Medulla oblongata (tissue), 1 donor: ENCODE measurements at regions not wholly inside any gene's neighbourhood (a gene's known extent, or its start where the extent isn't known, plus 50 kb on each side); places are given as distances from the start of the nearest gene placed in this dataset.

ENCODE experiments used
- DNase-seq: peaks from one replicate; pipeline ENCODE4 v3.0.0-alpha.2; 2015; ENCODE audit errors: extremely low spot score

DNA sequence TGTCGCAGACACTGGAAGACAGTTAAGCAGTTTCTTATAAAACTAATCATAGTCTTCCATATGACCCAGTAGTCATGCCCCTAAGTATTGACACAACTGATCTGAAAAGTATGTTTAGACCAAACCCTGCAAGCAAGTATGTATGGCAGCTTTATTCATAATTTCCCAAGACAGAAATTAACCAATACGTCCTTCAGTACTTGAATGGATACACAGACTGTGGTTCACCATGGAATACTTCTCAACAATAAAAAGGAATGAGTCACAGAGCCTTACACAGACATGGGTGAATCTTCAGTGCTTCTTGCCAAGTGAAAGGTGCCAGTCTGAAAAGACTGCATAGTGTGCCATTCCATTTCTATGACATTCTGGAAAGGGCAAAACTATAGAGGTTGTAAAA lies 50.2 kb upstream of the AKR1E2 start:
- no peak for DNase-seq

DNA sequence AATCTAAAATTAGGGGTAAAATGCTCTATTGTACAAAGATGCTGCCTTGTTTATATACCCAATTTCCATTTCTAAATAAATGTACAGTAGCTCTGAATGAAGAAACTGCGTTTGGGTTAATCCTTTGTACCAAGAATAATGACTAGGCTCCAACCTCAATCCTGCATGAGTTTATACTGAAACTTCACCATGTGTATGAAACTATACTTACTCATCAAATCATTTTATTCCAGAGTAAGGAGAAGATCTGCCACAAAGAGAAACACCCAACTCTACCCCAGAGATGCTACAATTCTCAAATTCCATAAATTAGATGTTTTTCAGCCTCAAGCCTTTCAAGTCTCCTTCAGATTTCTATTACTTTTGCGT lies 53.8 kb upstream of the AKR1E2 start:
- no peak for DNase-seq

DNA sequence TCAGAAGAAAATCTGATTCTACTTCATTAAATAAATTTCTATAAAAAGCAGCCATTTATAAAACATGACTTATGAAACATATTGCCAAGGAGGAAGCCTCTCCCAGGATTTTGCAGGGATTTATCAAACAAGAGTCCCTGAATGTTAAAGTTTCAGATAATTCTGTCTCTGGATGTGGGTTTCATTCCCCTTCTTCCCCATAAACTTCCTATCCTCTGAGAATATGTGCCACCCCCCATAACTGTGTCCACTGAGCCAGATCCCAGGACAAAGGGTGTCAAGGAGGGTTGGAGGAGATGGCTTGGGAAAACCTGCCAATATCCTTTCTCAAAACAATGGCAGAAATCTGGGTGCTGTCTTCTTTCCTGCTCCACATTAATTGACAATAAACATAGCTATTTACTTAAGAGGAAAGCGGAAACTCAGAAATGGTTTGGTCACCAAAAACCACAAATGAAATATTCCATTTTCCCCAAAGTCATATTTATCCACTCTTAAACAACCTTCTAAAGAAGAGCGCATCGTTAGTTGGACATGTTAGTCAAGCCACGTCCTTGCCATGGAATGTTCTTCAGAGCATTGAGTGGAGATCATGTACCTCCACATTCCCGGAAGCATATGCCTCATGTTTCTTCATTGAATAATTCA lies 54.3 kb upstream of the AKR1E2 start:
- DNase-seq: no peak

DNA sequence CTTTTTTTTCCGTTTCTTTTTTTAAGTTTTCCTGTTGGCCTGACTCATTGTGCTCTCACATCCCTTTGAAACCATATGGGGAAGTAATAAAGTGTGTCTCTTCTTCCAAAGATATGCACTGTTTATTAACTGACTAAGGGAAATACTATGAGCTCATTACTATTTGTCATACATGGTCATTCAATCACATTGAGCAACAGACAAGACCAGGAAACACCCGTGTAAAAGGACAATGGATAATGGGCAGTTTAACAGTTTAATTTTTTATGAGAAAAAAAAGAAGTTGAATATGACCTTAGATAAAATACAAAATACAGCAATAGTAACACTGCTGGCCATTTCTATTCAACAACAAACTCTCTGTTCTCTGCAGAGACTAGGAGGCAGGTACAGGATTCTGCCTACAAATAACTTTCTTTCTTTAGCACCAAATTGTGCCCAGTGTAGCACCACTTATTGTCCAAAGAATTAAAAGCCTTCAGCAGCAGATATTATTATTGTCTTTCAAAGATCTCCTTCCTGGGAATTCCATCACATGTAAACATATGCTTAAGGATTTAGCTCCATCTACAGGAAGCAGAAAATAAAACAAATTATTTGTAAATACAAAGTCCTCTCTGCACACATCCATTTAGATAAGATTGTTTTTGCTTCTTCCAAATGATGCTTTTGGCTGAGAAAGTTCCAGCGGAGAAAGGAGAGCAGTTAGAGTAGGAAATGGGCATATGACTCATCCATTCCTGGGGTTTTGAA lies 55.0 kb upstream of the AKR1E2 start:
- peak; percentile 39 for DNase-seq

- DNase-seq: no peak
These were observed 57.6 kb upstream of the AKR1E2 start for GRCh38 chr10:4768416-4768815.

DNA sequence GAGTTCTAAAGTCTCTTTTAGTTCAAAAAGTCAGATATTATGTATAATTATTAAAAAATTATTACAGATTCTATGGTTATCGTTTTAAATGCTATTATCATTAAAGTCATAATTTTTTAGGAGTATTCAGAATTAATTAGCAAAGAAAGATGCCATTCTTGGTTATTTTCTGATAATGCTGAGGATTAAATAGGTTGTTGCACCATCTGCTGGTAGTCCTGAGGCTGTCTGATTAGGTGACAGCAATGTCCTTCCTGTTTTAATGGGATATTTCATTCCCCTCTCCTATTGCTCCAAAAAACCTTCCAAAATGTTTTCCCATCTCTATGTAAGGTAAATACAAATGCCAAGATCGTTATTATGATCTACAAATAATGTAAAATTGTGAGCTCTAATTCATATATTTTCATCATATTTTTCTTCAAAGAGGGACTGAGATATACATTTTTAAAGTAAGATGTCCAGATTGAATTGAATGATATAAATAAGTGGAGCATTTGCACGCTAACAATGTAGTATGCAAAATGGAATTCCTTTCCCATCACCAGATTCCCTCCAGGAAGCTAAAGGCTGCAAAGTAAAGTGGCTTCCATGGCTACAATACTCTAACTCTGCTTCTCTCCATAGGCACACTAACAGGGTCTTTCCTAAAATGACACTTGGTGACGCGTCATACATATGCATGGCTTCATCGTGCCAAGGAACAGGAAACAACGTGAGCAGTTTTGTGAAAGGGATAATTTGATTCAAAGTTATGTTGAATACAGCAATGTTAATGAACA lies 58.8 kb upstream of the AKR1E2 start:
- DNase-seq: peak; percentile 54

- DNase-seq: no peak
These were observed 59.6 kb upstream of the AKR1E2 start for GRCh38 chr10:4766454-4766853.

DNA sequence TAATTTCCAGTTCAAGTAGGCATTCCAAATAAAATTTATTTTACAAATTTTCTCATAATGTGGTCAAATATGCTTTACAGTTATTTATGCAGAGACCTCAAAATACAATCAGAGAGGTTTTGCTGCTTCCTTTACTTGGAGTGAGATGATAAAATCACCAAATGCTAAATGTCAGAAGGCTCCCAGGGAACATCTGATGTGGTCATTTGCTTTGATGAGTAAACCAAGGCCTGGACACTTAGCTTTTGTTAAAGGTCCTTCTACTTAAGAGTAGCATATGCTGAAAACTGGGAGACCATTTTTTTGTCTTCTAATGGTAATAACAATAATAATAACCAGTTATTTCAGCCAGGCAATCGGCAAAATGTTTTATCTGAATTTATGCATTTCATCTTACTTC lies 60.6 kb upstream of the AKR1E2 start:
- no peak for DNase-seq

DNA sequence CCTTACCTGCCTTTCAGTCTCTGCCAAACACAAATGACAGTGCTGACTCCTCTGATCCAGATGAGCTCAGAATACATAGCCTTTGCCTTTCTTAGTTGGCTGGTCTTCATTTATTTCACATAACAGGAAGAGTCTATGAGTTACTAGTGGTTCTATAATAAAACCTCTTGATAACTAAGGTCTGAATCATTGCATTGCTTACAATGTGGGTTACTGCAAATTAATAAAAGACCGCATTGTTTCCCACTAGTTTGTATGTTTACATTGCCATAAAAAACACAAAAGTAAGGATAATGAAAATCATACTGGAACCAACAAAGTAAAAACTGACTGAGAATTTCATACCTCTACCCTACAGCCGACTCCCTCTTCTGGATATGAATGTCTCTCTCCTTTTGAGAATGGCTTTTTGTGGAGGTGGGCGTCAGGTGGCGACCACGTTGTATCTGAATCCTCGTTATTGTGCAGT lies 62.0 kb upstream of the AKR1E2 start:
- DNase-seq: no peak

- DNase-seq: no peak
These were observed 62.5 kb upstream of the AKR1E2 start for GRCh38 chr10:4763513-4763912.

GRCh38 chr10:4758256-4758655 lies 67.8 kb upstream of the AKR1E2 start:
- no peak for DNase-seq

GRCh38 chr10:4755286-4755989 lies 70.6 kb upstream of the AKR1E2 start:
- no peak for DNase-seq

DNA sequence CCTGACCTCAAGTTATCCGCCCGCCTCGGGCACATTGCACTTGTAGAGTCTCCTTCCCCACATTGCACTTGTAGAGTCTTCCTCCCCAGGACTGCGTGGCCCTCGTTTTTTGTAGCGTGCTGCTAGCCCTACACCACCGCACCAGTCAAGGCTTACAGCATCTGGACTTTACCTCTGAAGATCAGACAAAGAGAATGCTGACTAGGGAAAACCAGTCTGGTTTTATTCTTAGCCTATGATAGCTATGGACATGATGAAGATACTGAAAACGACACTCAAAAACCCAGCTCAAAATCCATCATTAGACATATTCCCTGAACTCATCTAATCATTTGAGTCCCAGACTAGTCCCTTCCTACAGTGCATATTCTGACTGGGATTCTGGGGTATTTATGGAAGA lies 71.9 kb upstream of the AKR1E2 start:
- DNase-seq: no peak

GRCh38 chr10:4751211-4751610 lies 74.8 kb upstream of the AKR1E2 start:
- DNase-seq: no peak

GRCh38 chr10:4749271-4749574 lies 76.8 kb upstream of the AKR1E2 start:
- no peak for DNase-seq

DNA sequence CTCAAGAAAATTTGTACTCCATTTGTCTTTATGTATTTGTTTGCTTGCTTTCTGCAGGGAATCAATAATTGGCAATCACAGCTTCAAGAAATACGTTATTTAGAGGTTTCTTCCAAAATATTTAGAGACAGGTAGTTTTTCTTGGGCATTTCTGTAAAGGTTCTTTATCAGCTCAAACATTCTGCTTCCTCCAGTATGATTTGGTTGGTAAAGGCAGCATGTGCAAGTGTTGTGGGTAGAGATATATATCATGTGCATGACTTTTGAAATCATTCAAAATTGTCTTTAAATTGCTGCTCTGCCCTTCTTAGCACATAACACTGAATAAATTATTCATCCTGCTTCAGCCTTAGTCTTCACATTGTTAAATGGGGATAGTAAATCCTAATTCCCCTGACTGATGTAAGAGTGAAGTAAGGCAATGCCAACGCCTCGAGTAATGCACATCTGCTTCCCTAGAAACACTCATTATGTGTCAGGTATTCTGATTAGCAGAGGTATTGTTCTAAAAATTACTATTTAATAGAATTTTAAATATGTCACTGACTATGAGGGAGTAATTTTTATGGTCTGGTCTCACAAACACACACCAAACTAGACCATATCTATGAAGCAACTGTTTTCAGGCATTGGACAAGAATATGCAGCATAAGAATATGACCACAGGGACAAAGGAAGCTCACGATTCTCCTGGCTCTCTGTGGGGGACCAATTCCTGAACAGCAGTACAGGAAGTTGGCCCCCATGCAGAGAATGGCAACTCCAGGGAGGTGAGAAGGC lies 77.3 kb upstream of the AKR1E2 start:
- DNase-seq: no peak

- DNase-seq: no peak
These were observed 83.8 kb upstream of the AKR1E2 start for GRCh38 chr10:4742217-4742616.

DNA sequence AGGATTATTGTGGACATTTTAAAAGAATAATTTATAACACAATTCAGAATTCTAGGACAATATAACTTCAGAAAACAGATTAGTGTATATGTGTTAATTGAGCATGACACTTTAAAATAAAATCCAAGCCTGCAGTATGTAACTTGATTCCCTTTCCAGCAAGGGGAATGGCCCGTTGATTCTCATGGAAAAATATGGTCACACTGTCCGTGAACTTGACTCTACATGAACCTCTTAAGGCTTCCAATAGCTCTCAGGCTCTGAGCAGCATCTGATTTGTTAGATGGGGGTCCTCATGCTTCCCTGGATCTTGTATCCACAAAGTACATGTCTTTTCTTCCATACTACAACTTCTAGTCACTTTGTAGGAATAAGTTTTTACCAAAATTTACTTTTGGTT lies 85.5 kb upstream of the AKR1E2 start:
- no peak for DNase-seq

DNA sequence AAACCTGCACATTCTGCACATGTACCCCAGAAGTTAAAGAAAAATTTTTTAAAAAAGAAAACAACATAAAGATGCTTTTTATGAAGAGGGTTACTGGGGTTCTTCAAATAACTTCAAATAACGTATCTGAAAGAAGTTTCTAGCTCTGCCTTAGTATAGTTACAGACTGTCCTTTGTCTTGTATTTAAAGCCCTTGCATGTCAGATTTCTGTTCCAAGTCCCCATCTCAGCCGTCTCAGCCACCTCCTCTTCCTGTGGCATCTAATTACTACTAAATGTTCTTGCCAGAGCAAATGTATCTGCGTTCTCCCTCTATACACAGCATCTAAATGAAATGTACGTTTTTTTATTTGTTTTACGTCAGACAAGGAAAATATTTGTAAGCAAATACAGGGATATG lies 89.4 kb upstream of the AKR1E2 start:
- no peak for DNase-seq

DNA sequence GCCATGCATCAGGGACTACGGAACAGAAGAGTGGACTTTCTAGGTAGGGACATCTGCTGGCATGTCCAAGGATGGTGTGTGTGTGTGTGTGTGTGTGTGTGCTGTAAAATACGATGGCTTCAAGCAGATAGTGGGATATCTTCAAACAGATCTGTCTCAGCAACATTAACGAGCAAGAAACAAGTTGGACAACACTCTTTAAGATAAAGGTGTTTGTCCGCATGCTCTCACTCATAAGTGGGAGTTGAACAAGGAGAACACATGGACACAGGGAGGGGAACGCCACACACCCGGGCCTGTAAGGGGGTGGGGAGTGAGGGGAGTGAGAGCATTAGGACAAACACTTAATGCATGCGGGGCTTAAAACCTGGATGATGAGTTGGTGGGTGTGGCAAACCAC lies 89.8 kb upstream of the AKR1E2 start:
- DNase-seq: no peak

GRCh38 chr10:4733843-4734224 lies 92.2 kb upstream of the AKR1E2 start:
- no peak for DNase-seq
